K562 (cell line): ENCODE measurements at regions not wholly inside any gene's neighbourhood (a gene's known extent, or its start where the extent isn't known, plus 50 kb on each side); places are given as distances from the start of the nearest gene placed in this dataset.

Experiments
- ARID1B ChIP-seq: fragments of 450-650 bp; IDR thresholded peaks from 2 replicates; pipeline ENCODE4 v1.6.1; 2016; ENCODE audit warnings: antibody characterized with exemption, mild to moderate bottlenecking, inconsistent platforms
- CREB1 ChIP-seq, 2 experiments: sonication (generic) in 1 of 2; formaldehyde crosslinking in 1 of 2; IDR thresholded peaks; 2 replicates each; pipeline versions ENCODE4 v1.6.1 to v1.8.0; 2012 to 2022; ENCODE audit warnings: inconsistent platforms in 1 of 2, mild to moderate bottlenecking in 1 of 2, missing genetic modification reagents in 1 of 2, moderate library complexity in 1 of 2
- CREM ChIP-seq: IDR thresholded peaks from 2 replicates; pipeline ENCODE4 v1.6.1; 2014; ENCODE audit warnings: antibody characterized with exemption, low read depth
- CTBP1 ChIP-seq: fragments of 450-650 bp; IDR thresholded peaks from 2 replicates; pipeline ENCODE4 v1.6.1; 2016; ENCODE audit warnings: borderline replicate concordance
- DPF2 ChIP-seq: fragments of 450-650 bp; IDR thresholded peaks from 2 replicates; pipeline ENCODE4 v1.6.1; 2016
- EP300 ChIP-seq: IDR thresholded peaks from 2 replicates; pipeline ENCODE4 v1.6.1; 2012; ENCODE audit warnings: low read length, improper control_type of control experiment
- EP400 ChIP-seq: fragments of 450-650 bp; IDR thresholded peaks from 2 replicates; pipeline ENCODE4 v1.6.1; 2017; ENCODE audit warnings: antibody characterized with exemption, mild to moderate bottlenecking, moderate library complexity
- IRF2 ChIP-seq: sonication (generic); formaldehyde crosslinking; IDR thresholded peaks from 2 replicates; pipeline ENCODE4 v1.8.1; 2022; ENCODE audit warnings: mild to moderate bottlenecking, missing genetic modification reagents
- MTF1 ChIP-seq: fragments of 250-450 bp; sonication (Bioruptor Pico); IDR thresholded peaks from 2 replicates; pipeline ENCODE4 v1.9.0; 2021; ENCODE audit warnings: moderate library complexity, mild to moderate bottlenecking, inconsistent platforms, borderline replicate concordance
- NBN ChIP-seq: fragments of 450-650 bp; IDR thresholded peaks from 2 replicates; pipeline ENCODE4 v1.6.1; 2016; ENCODE audit warnings: low read depth, mild to moderate bottlenecking
- NCOA1 ChIP-seq: fragments of 450-650 bp; IDR thresholded peaks from 2 replicates; pipeline ENCODE4 v1.6.1; 2016; ENCODE audit warnings: low read depth
- NCOR1 ChIP-seq: fragments of 450-650 bp; IDR thresholded peaks from 2 replicates; pipeline ENCODE4 v1.6.1; 2016; ENCODE audit warnings: mild to moderate bottlenecking, moderate library complexity
- POLR2AphosphoS5 ChIP-seq: IDR thresholded peaks from 2 replicates; pipeline ENCODE4 v1.6.1; 2011; ENCODE audit warnings: mild to moderate bottlenecking, low read depth, low read length, moderate library complexity; ENCODE audit not compliant: control insufficient read depth, insufficient read depth
- POLR2H ChIP-seq: IDR thresholded peaks from 2 replicates; pipeline ENCODE4 v1.6.1; 2016; ENCODE audit warnings: missing genetic modification characterization, low read depth, mild to moderate bottlenecking, control low read depth, missing compliant biosample characterization, moderate library complexity
- PTBP1 ChIP-seq: fragments of 200-400 bp; formaldehyde crosslinking; IDR thresholded peaks from 2 replicates; pipeline ENCODE4 v1.6.1; 2017; ENCODE audit warnings: low read depth, low read length
- RCOR1 ChIP-seq, 2 experiments: IDR thresholded peaks; 2 replicates each; pipeline ENCODE4 v1.6.1; 2012; ENCODE audit warnings: low read depth in 2 of 2, low read length in 2 of 2, borderline replicate concordance in 1 of 2, improper control_type of control experiment in 1 of 2
- TSC22D4 ChIP-seq: fragments of 450-650 bp; IDR thresholded peaks from 2 replicates; pipeline ENCODE4 v1.6.1; 2016; ENCODE audit warnings: missing genetic modification characterization, missing biosample characterization, control low read depth
- ZNF121 ChIP-seq: sonication (generic); formaldehyde crosslinking; conservative IDR thresholded peaks from 2 replicates; pipeline ENCODE4 v1.8.0; 2022; ENCODE audit warnings: missing genetic modification reagents
- ZNF174 ChIP-seq: fragments of 250-450 bp; sonication (Bioruptor Pico); IDR thresholded peaks from 2 replicates; pipeline ENCODE4 v1.4.0; 2020; ENCODE audit warnings: mild to moderate bottlenecking
- ZNF311 ChIP-seq: fragments of 250-450 bp; sonication (Bioruptor Pico); IDR thresholded peaks from 2 replicates; pipeline ENCODE4 v1.4.0; 2020; ENCODE audit warnings: mild to moderate bottlenecking, moderate library complexity
- ZNF384 ChIP-seq: IDR thresholded peaks from 2 replicates; pipeline ENCODE4 v1.6.1; 2012; ENCODE audit warnings: low read depth, low read length, improper control_type of control experiment
- TF ChIP-seq, protein P1 (sequence below): IDR thresholded peaks from 3 replicates; pipeline ENCODE4 v1.6.1; 2011; ENCODE audit warnings: borderline replicate concordance, mild to moderate bottlenecking; ENCODE audit not compliant: insufficient read length, insufficient read depth
- TF ChIP-seq, protein P2 (sequence below): fragments of 450-650 bp; formaldehyde crosslinking; IDR thresholded peaks from 2 replicates; pipeline ENCODE4 v1.4.0; 2020; ENCODE audit warnings: mild to moderate bottlenecking, mixed read lengths
- TF ChIP-seq, protein P3 (sequence below): fragments of 250-450 bp; sonication (Bioruptor Pico); IDR thresholded peaks from 2 replicates; pipeline ENCODE4 v1.5.0; 2020; ENCODE audit warnings: mild to moderate bottlenecking, borderline replicate concordance
- TF ChIP-seq, protein P4 (sequence below), 3 experiments: fragments of 200-800 bp in 1 of 3; sonication (Bioruptor generic) in 1 of 3; sonication (generic) in 1 of 3; formaldehyde crosslinking in 1 of 3; IDR thresholded peaks; 2 replicates each; pipeline versions ENCODE4 v1.6.1 to v1.8.0; 2016 to 2022; ENCODE audit warnings: mild to moderate bottlenecking in 2 of 3, missing compliant biosample characterization in 2 of 3, missing genetic modification characterization in 2 of 3, missing genetic modification reagents in 1 of 3

DNA sequence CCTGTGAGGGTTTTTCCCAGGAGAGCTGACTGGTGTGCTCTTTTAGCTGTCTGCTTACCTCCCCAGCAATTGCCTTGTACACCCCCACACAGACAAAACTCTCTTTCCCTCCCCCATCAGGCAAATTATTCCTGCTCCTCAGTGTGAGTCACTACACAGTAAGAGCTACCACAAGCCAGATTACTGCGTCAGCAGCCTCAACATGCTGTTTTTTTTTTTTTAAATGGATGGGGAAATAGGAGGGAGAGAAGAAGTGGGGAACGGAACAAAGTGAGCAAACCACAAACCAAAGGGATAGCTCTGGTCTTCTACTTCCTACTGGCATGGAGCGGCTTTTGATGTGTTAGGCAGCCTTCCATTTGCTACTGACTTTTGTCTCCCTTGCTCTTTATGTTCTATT, 107.5 kb upstream of the ACSL4 start (continued):
- TF ChIP-seq, protein P1, sequence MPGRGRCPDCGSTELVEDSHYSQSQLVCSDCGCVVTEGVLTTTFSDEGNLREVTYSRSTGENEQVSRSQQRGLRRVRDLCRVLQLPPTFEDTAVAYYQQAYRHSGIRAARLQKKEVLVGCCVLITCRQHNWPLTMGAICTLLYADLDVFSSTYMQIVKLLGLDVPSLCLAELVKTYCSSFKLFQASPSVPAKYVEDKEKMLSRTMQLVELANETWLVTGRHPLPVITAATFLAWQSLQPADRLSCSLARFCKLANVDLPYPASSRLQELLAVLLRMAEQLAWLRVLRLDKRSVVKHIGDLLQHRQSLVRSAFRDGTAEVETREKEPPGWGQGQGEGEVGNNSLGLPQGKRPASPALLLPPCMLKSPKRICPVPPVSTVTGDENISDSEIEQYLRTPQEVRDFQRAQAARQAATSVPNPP: no peak
- TF ChIP-seq NBN (no peak), ZNF121 (CRISPR knock-in tag) (no peak), PTBP1 (no peak), CREM (peak; percentile 91), ARID1B (peak; percentile 64), CREB1 (IDR thresholded peaks at IDR 0.05) (peak; percentile 79), CREB1 (CRISPR knock-in tag; IDR thresholded peaks at IDR 0.05) (peak; percentile 53; the same call in 1 of the 2 replicates), ZNF311 (CRISPR knock-in tag) (no peak), IRF2 (CRISPR knock-in tag) (no peak), POLR2AphosphoS5 (0 out of 2 replicates have a peak, but pooled peaks have one; percentile 38), ZNF384 (peak; percentile 97), EP400 (peak; percentile 33; the same call in 1 of the 2 replicates), NCOR1 (peak; percentile 52), DPF2 (peak; percentile 70), TSC22D4 (tag) (no peak), NCOA1 (0 out of 2 replicates have a peak, but pooled peaks have one; percentile 48), POLR2H (no peak), EP300 (peak; percentile 59; the same call in 1 of the 2 replicates), MTF1 (CRISPR knock-in tag) (no peak), CTBP1 (peak; percentile 27; the same call in 1 of the 2 replicates), RCOR1 (IDR thresholded peaks at IDR 0.05; ENCODE audit: borderline replicate concordance in 1 of 2, low read depth in 2 of 2, low read length in 2 of 2) (peak in 1 of 2 experiments; percentile 59; a peak in 1 of 4 replicates), ZNF174 (no peak)
- TF ChIP-seq, protein P2, sequence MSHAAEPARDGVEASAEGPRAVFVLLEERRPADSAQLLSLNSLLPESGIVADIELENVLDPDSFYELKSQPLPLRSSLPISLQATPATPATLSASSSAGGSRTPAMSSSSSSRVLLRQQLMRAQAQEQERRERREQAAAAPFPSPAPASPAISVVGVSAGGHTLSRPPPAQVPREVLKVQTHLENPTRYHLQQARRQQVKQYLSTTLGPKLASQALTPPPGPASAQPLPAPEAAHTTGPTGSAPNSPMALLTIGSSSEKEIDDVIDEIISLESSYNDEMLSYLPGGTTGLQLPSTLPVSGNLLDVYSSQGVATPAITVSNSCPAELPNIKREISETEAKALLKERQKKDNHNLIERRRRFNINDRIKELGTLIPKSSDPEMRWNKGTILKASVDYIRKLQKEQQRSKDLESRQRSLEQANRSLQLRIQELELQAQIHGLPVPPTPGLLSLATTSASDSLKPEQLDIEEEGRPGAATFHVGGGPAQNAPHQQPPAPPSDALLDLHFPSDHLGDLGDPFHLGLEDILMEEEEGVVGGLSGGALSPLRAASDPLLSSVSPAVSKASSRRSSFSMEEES: no peak
- TF ChIP-seq, protein P3, sequence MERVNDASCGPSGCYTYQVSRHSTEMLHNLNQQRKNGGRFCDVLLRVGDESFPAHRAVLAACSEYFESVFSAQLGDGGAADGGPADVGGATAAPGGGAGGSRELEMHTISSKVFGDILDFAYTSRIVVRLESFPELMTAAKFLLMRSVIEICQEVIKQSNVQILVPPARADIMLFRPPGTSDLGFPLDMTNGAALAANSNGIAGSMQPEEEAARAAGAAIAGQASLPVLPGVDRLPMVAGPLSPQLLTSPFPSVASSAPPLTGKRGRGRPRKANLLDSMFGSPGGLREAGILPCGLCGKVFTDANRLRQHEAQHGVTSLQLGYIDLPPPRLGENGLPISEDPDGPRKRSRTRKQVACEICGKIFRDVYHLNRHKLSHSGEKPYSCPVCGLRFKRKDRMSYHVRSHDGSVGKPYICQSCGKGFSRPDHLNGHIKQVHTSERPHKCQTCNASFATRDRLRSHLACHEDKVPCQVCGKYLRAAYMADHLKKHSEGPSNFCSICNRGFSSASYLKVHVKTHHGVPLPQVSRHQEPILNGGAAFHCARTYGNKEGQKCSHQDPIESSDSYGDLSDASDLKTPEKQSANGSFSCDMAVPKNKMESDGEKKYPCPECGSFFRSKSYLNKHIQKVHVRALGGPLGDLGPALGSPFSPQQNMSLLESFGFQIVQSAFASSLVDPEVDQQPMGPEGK (CRISPR knock-in tag): no peak
- TF ChIP-seq, protein P4, sequence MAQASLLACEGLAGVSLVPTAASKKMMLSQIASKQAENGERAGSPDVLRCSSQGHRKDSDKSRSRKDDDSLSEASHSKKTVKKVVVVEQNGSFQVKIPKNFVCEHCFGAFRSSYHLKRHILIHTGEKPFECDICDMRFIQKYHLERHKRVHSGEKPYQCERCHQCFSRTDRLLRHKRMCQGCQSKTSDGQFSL (CRISPR knock-in tag; IDR thresholded peaks at IDR 0.05): peak; percentile 86
- TF ChIP-seq, protein P4 (tag; IDR thresholded peaks at IDR 0.05): no peak
